ENCODE measurements at regions not wholly inside any gene's neighbourhood (a gene's known extent, or its start where the extent isn't known, plus 50 kb on each side); places are given as distances from the start of the nearest gene placed in this dataset.

DNA sequence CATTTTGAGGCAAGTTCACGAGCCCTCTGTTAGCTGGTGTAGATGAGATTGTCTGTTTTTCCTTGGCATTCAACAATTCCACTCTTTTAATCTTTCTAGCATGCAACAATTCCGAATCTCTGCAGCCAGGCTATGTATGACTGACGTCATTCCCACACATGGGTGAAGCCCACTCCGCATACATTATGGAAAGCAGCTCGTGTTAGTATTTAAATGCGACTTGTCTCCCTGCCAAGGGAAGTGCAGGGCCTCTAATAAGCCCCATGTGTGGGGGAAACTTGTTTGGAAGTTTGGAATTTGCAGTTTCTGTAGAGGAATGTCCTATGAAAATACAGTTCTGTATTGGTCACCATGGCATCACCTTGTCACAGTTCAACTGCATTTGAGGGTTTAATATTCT, 146.0 kb upstream of the FBXL7 start:
- H3F3A ChIP-seq (replicated peaks; ENCODE audit: insufficient read depth) = no peaks in the 10 kb centered on the region
- DNase-seq = no peak
- TF ChIP-seq, protein P1, sequence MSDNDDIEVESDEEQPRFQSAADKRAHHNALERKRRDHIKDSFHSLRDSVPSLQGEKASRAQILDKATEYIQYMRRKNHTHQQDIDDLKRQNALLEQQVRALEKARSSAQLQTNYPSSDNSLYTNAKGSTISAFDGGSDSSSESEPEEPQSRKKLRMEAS (IDR thresholded peaks at IDR 0.05; ENCODE audit: low read depth) = no peak
- TF ChIP-seq RFX5 (IDR thresholded peaks at IDR 0.05; ENCODE audit: low read length) (no peak), TEAD4 (IDR thresholded peaks at IDR 0.05; ENCODE audit: borderline replicate concordance, insufficient read depth) (no peak), TCF12 (IDR thresholded peaks at IDR 0.05) (no peak), EZH2phosphoT487 (IDR thresholded peaks at IDR 0.05; ENCODE audit: borderline replicate concordance, low read depth) (no peak), ELF1 (IDR thresholded peaks at IDR 0.05) (no peak), YY1 (IDR thresholded peaks at IDR 0.05; ENCODE audit: low read depth) (no peak), NRF1 (IDR thresholded peaks at IDR 0.05; ENCODE audit: low read depth, low read length) (no peak), FOSL2 (IDR thresholded peaks at IDR 0.05; ENCODE audit: borderline replicate concordance, low read depth) (no peak), ZBTB33 (IDR thresholded peaks at IDR 0.05; ENCODE audit: borderline replicate concordance, low read depth) (no peak)
- TF ChIP-seq, protein P2, sequence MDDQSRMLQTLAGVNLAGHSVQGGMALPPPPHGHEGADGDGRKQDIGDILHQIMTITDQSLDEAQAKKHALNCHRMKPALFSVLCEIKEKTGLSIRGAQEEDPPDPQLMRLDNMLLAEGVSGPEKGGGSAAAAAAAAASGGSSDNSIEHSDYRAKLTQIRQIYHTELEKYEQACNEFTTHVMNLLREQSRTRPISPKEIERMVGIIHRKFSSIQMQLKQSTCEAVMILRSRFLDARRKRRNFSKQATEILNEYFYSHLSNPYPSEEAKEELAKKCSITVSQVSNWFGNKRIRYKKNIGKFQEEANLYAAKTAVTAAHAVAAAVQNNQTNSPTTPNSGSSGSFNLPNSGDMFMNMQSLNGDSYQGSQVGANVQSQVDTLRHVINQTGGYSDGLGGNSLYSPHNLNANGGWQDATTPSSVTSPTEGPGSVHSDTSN (IDR thresholded peaks at IDR 0.05) = no peak
- ChIA-PET POLR2A (no interaction called here), CTCF (interaction anchor here (0.9 kb wide), 1 partner anchor 31 kb away, joined by 3 read pairs; no protein-coding TSS in a partner anchor)
- 15% methylated on average over 6 of the region's 6 CpGs for WGBS (ENCODE audit: low lambda C conversion rate)
- no peaks in the 10 kb centered on the region for H3K79me2 ChIP-seq (ENCODE audit: insufficient read depth)
- H3K9me3 ChIP-seq = no peaks in the 10 kb centered on the region
- H3K9ac ChIP-seq = no peak overlapping the region
- no peaks in the 10 kb centered on the region; a peak in 2 of 4 replicates for H3K4me1 ChIP-seq (ENCODE audit: control insufficient read depth in 1 of 2, insufficient read depth in 2 of 2, low read depth in 1 of 2, low read length in 1 of 2)
- H4K20me1 ChIP-seq (ENCODE audit: insufficient read depth) = no peaks in the 10 kb centered on the region
- H3K4me2 ChIP-seq = 0 out of 2 replicates have a peak overlapping the region, but pooled peaks have one; percentile 20
- no peaks in the 10 kb centered on the region for H3K36me3 ChIP-seq (replicated peaks in 1 of 2; ENCODE audit: control insufficient read depth in 1 of 2, insufficient read depth in 2 of 2, low read length in 1 of 2)
- no peaks in the 10 kb centered on the region for H3K9me2 ChIP-seq
- H3K4me3 ChIP-seq (ENCODE audit: low read depth in 2 of 2, low read length in 1 of 2) = no peak overlapping the region
- H3K27ac ChIP-seq (ENCODE audit: low read depth in 2 of 2, low read length in 1 of 2) = no peak overlapping the region
- H3K27me3 ChIP-seq (ENCODE audit: insufficient read depth) = no peaks in the 10 kb centered on the region
- no peak overlapping the region for H2AFZ ChIP-seq (ENCODE audit: low read depth)

DNA sequence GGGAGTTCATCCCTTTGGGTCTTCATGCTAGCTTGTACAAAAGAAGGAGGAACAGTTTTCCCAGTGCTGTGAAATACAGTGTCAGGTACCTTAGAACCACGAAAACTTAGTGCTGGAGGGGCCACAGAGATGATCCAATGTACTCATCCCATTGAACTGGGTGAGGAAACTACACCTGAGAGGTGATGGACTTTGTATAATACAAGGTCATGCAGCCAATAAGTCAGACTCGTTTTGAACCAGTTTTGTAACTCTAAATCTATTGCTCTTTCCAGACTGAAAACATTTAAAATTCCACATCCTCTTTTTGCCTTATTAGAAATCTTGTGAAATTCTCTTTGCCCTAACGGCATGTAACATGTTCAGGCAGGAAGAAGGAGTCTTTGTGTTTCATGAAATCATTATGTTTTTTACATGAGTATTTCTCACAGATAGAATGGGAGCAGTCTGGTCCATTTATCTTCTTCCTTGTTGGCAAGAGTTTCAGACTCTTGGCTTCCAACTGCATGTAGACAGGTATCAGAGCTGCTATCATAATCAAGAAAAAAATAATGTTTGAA, 146.8 kb upstream of the FBXL7 start:
- Histone ChIP-seq H3K27me3 (ENCODE audit: insufficient read depth) (no peaks in the 10 kb centered on the region), H3K9me3 (no peaks in the 10 kb centered on the region), H3K4me3 (ENCODE audit: low read depth in 2 of 2, low read length in 1 of 2) (no peak overlapping the region), H3F3A (replicated peaks; ENCODE audit: insufficient read depth) (no peaks in the 10 kb centered on the region), H2AFZ (ENCODE audit: low read depth) (no peak overlapping the region), H3K4me2 (no peak overlapping the region), H3K9me2 (no peaks in the 10 kb centered on the region), H3K79me2 (ENCODE audit: insufficient read depth) (no peaks in the 10 kb centered on the region), H3K36me3 (replicated peaks in 1 of 2; ENCODE audit: control insufficient read depth in 1 of 2, insufficient read depth in 2 of 2, low read length in 1 of 2) (no peaks in the 10 kb centered on the region), H4K20me1 (ENCODE audit: insufficient read depth) (no peaks in the 10 kb centered on the region), H3K9ac (no peak overlapping the region), H3K4me1 (ENCODE audit: control insufficient read depth in 1 of 2, insufficient read depth in 2 of 2, low read depth in 1 of 2, low read length in 1 of 2) (no peaks in the 10 kb centered on the region; a peak in 2 of 4 replicates), H3K27ac (ENCODE audit: low read depth in 2 of 2, low read length in 1 of 2) (no peak overlapping the region)
- ChIA-PET POLR2A (no interaction called here), CTCF (no interaction called here)
- TF ChIP-seq TCF12 (IDR thresholded peaks at IDR 0.05) (no peak), RXRA (IDR thresholded peaks at IDR 0.05; ENCODE audit: borderline replicate concordance, low read depth) (no peak), RFX5 (IDR thresholded peaks at IDR 0.05; ENCODE audit: low read length) (no peak), NFIC (IDR thresholded peaks at IDR 0.05; ENCODE audit: borderline replicate concordance) (no peak), FOXJ3 (CRISPR knock-in tag; IDR thresholded peaks at IDR 0.05) (no peak), TEAD4 (IDR thresholded peaks at IDR 0.05; ENCODE audit: borderline replicate concordance, insufficient read depth) (no peak), YY1 (IDR thresholded peaks at IDR 0.05; ENCODE audit: low read depth) (no peak), FOXM1 (IDR thresholded peaks at IDR 0.05; ENCODE audit: low read depth) (no peak), IRF3 (IDR thresholded peaks at IDR 0.05; ENCODE audit: low read depth, low read length) (no peak), GABPA (IDR thresholded peaks at IDR 0.05; ENCODE audit: low read depth) (no peak), ELF1 (IDR thresholded peaks at IDR 0.05) (no peak), MXI1 (IDR thresholded peaks at IDR 0.05; ENCODE audit: low read depth, low read length) (no peak), USF2 (IDR thresholded peaks at IDR 0.05; ENCODE audit: borderline replicate concordance, low read depth, low read length) (no peak), EZH2phosphoT487 (IDR thresholded peaks at IDR 0.05; ENCODE audit: borderline replicate concordance, low read depth) (no peak)
- TF ChIP-seq, protein P3, sequence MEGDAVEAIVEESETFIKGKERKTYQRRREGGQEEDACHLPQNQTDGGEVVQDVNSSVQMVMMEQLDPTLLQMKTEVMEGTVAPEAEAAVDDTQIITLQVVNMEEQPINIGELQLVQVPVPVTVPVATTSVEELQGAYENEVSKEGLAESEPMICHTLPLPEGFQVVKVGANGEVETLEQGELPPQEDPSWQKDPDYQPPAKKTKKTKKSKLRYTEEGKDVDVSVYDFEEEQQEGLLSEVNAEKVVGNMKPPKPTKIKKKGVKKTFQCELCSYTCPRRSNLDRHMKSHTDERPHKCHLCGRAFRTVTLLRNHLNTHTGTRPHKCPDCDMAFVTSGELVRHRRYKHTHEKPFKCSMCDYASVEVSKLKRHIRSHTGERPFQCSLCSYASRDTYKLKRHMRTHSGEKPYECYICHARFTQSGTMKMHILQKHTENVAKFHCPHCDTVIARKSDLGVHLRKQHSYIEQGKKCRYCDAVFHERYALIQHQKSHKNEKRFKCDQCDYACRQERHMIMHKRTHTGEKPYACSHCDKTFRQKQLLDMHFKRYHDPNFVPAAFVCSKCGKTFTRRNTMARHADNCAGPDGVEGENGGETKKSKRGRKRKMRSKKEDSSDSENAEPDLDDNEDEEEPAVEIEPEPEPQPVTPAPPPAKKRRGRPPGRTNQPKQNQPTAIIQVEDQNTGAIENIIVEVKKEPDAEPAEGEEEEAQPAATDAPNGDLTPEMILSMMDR (IDR thresholded peaks at IDR 0.05) = no peak
- DNase-seq = no peak
- 9% methylated on average over 3 of the region's 3 CpGs for WGBS (ENCODE audit: low lambda C conversion rate)

All from SK-N-SH (cell line).